ENCODE measurements at regions not wholly inside any gene's neighbourhood (a gene's known extent, or its start where the extent isn't known, plus 50 kb on each side); places are given as distances from the start of the nearest gene placed in this dataset.

DNA sequence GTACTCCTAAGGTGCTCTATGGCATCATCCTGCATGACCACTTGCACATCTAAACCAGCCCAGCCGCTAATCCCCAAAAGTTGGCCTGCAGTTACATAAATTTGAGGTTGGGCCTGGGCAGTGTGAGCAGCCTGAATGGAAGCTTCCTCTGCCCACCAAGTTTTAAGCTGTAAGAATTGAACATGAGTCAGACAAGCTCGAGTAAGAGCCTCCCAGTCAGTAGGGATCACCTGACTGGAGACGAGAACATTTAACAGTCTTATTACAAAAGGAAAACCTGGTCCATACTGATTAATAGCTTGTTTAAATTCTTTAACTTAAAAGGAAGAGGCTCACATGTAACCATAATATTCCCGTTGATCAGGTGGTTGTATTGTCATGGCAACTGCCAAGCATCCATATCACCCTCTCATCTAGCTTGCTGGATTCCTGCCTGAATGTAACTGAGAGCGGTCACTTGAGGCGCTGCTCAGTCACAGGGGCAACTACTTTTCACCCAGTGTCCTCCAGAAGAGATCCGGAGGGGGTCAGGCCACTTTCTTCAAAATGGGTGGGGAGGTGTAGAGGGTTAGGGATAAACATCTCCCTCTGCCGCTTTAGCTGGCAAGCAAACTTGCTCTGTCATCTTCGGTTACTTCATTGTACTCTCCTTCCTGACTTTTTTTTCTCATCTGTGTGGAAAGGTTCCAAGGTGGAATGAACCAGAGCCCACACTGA, 56.6 kb upstream of the WDR1 start:
- Mint-ChIP-seq H3K4me3 (no peak overlapping the region), H3K36me3 (ENCODE audit: low read depth) (no peaks in the 10 kb centered on the region), H3K27me3 (ENCODE audit: insufficient read depth, low read depth, poor library complexity) (peaks cover 3% of the 10 kb centered on the region)

DNA sequence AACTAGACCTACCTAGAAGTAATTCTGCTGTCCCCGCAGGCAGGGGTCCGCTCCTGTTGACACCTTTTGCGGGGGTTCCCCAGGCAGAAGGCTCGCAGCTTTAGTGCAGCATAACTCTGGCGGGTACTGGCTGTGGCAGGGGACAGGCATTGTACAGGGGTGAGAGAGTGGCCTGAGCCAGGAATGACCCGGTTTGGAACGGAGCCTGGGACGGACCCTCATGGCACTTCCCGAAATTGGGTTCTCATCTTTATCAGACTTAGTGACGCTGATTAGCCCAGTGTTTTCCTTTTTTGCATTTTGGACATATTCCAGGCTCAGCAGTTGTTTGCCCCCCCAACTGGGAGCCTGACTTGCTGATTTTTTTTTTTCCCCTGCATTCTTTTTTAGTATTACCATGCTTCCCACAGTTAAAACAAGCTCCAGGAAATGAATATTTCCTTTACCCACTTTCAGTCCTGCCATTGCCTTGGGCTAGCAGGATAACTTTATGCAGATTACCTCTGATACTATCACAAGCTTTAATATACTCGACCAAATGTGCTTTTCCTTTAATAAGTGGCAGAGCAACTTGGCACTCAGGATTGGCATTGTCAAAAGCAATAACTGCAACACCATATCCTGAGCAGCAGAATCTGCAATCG, 55.8 kb upstream of the WDR1 start:
- no peaks in the 10 kb centered on the region for H3K27me3 ChIP-seq (ENCODE audit: insufficient read depth)
- Mint-ChIP-seq H3K9me3 (no peaks in the 10 kb centered on the region), H3K4me3 (no peak overlapping the region), H3K27me3 (ENCODE audit: insufficient read depth, low read depth, poor library complexity) (peaks cover 3% of the 10 kb centered on the region), H3K4me1 (peaks cover 17% of the 10 kb centered on the region), H3K36me3 (ENCODE audit: low read depth) (no peaks in the 10 kb centered on the region), H3K27ac (no peak overlapping the region; the same call in 1 of the 2 replicates)
- no peaks in the 10 kb centered on the region for H4K20me1 ChIP-seq (replicated peaks; ENCODE audit: insufficient read depth)
- no peaks in the 10 kb centered on the region for H3K79me2 ChIP-seq (replicated peaks; ENCODE audit: insufficient read depth)
- peaks cover 3% of the 10 kb centered on the region; the same call in 1 of the 2 replicates for H3K9me2 ChIP-seq (ENCODE audit: insufficient read depth)
- ATAC-seq: peak; percentile 58
- no peaks in the 10 kb centered on the region for H3K4me1 ChIP-seq (ENCODE audit: insufficient read depth)
- no peak overlapping the region for H3K27ac ChIP-seq (ENCODE audit: low read depth)
- H3K4me2 ChIP-seq: no peak overlapping the region
- H2AFZ ChIP-seq: no peak overlapping the region
- H3F3A ChIP-seq (replicated peaks; ENCODE audit: low read depth): no peaks in the 10 kb centered on the region
- H3K36me3 ChIP-seq (ENCODE audit: insufficient read depth): no peaks in the 10 kb centered on the region
- no peak for DNase-seq (ENCODE audit: low spot score)
- H3K4me3 ChIP-seq: no peak overlapping the region
- TF ChIP-seq POLR2AphosphoS5 (IDR thresholded peaks at IDR 0.05; ENCODE audit: low read depth) (no peak), EZH2 (IDR thresholded peaks at IDR 0.05; ENCODE audit: low read depth, unreplicated experiment) (no peak)
- TF ChIP-seq, protein P1, sequence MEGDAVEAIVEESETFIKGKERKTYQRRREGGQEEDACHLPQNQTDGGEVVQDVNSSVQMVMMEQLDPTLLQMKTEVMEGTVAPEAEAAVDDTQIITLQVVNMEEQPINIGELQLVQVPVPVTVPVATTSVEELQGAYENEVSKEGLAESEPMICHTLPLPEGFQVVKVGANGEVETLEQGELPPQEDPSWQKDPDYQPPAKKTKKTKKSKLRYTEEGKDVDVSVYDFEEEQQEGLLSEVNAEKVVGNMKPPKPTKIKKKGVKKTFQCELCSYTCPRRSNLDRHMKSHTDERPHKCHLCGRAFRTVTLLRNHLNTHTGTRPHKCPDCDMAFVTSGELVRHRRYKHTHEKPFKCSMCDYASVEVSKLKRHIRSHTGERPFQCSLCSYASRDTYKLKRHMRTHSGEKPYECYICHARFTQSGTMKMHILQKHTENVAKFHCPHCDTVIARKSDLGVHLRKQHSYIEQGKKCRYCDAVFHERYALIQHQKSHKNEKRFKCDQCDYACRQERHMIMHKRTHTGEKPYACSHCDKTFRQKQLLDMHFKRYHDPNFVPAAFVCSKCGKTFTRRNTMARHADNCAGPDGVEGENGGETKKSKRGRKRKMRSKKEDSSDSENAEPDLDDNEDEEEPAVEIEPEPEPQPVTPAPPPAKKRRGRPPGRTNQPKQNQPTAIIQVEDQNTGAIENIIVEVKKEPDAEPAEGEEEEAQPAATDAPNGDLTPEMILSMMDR (conservative IDR thresholded peaks at IDR 0.05; ENCODE audit: low read depth in 2 of 2): no peak
- TF ChIP-seq, protein P2, sequence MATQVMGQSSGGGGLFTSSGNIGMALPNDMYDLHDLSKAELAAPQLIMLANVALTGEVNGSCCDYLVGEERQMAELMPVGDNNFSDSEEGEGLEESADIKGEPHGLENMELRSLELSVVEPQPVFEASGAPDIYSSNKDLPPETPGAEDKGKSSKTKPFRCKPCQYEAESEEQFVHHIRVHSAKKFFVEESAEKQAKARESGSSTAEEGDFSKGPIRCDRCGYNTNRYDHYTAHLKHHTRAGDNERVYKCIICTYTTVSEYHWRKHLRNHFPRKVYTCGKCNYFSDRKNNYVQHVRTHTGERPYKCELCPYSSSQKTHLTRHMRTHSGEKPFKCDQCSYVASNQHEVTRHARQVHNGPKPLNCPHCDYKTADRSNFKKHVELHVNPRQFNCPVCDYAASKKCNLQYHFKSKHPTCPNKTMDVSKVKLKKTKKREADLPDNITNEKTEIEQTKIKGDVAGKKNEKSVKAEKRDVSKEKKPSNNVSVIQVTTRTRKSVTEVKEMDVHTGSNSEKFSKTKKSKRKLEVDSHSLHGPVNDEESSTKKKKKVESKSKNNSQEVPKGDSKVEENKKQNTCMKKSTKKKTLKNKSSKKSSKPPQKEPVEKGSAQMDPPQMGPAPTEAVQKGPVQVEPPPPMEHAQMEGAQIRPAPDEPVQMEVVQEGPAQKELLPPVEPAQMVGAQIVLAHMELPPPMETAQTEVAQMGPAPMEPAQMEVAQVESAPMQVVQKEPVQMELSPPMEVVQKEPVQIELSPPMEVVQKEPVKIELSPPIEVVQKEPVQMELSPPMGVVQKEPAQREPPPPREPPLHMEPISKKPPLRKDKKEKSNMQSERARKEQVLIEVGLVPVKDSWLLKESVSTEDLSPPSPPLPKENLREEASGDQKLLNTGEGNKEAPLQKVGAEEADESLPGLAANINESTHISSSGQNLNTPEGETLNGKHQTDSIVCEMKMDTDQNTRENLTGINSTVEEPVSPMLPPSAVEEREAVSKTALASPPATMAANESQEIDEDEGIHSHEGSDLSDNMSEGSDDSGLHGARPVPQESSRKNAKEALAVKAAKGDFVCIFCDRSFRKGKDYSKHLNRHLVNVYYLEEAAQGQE (IDR thresholded peaks at IDR 0.05; ENCODE audit: unreplicated experiment): no peak

More for the DNA sequence above, 56.6 kb upstream of the WDR1 start:
- Histone ChIP-seq H3K27ac (ENCODE audit: low read depth) (no peak overlapping the region), H4K20me1 (replicated peaks; ENCODE audit: insufficient read depth) (no peaks in the 10 kb centered on the region), H3K27me3 (ENCODE audit: insufficient read depth) (no peaks in the 10 kb centered on the region), H2AFZ (no peak overlapping the region), H3K4me1 (ENCODE audit: insufficient read depth) (no peaks in the 10 kb centered on the region), H3K9me2 (ENCODE audit: insufficient read depth) (peaks cover 6% of the 10 kb centered on the region; the same call in 1 of the 2 replicates), H3K36me3 (ENCODE audit: insufficient read depth) (no peaks in the 10 kb centered on the region), H3K4me3 (no peak overlapping the region), H3K4me2 (no peak overlapping the region), H3F3A (replicated peaks; ENCODE audit: low read depth) (no peaks in the 10 kb centered on the region), H3K79me2 (replicated peaks; ENCODE audit: insufficient read depth) (no peaks in the 10 kb centered on the region)
- Mint-ChIP-seq H3K9me3 (no peaks in the 10 kb centered on the region), H3K27ac (no peak overlapping the region), H3K4me1 (peaks cover 17% of the 10 kb centered on the region)
- ATAC-seq (peak; percentile 57), DNase-seq (ENCODE audit: low spot score) (no peak)
- TF ChIP-seq, protein P2 (IDR thresholded peaks at IDR 0.05; ENCODE audit: unreplicated experiment): no peak
- TF ChIP-seq, protein P1 (conservative IDR thresholded peaks at IDR 0.05; ENCODE audit: low read depth in 2 of 2): peak; percentile 23 to 29; a peak in 3 of 4 replicates

Measured in GM23338 (cell line).